NCI-H2029 treated with DMSO at 0.1 percent for 48 hours (cell line): ENCODE measurements at regions not wholly inside any gene's neighbourhood (a gene's known extent, or its start where the extent isn't known, plus 50 kb on each side); places are given as distances from the start of the nearest gene placed in this dataset.

Experiments used
- DNase-seq: peaks from one replicate; lab custom pipeline; 2025; lab: John Stamatoyannopoulos, UW

DNA sequence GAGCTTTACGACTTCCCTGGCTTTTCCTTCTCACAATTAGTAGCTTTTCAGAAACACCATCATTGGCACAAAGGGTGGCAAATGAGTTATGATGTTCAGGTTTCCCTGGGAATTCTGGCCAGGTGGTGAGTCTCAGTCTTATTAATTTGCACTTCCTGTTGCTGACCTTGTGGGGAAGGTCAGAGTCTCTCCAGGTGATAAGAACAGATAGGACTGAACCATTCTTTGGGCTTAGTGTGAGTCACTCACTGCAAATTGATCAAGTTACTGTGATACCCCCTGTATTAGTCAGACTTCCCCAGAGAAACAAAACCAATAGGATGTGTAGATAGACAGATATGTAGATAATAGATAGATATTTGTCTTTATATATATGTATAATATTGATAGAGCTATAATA is 53.8 kb upstream of the RANBP3L start:
- no peak for DNase-seq

DNA sequence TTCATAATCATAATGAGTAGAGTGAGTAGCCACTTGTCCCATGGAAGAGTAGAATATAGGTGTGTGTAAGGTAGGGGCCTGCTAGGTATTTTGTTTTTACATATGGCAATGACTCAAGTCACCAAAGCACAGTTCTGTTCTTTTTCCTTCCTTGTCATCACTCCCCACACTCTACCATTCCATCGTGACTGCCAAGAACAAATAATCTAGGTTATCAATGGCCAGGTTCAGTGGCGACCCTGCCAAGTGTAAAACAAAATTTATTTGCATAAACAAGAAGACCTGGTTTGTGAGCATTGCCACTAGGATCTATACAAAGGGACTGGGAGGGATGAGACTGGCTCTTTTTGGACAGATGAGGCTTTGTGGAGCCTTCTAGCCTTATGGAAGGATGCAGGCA is 55.2 kb upstream of the RANBP3L start:
- DNase-seq, result no peak

DNA sequence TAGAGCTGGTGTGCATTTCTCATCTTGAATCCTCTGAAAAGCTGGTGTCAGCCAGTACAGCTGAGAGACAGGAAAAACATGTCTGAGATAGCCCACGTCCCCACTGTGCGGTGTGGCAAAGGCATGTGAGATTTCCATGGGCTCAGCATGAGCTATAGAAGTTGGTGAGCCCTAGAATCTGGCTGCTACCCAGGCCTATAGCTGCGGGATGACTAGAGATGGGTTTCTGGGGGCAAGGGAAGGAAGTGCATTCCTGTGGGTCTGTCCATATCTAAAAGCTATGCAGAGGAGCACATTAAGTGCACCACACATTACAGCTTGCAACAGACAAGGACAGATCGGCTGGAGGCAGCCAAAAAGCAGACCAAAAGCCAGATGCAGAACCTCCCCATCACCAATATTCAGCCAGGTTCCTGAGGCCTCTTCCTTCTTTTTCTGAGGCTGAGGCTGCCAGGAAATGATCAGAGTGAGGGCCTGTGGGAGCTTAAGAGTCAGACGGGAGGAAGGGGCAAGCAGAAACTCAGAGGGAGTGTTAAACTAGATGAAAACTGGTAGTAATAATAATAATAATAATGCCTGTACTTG is 55.8 kb upstream of the RANBP3L start:
- DNase-seq, result no peak

DNA sequence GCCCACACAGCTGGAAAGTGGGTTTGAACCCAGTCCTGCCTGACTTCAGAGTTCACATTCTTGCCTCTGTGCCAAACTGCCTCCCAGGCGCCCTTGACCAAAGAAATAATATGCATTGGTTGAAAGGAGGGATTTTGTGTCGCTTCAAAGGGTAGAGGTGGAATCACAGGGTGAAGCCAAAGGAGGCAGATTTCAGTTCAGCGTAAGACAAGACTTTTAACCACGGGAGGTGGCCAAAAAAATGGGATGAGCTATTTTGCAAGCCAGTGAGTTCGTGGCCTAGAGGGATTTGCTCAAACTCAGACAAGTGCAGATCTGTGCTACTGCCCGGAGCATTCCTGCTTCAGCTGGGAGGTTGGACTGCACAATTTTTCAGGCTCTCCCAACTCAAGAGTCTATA is 57.6 kb upstream of the RANBP3L start:
- no peak for DNase-seq

DNA sequence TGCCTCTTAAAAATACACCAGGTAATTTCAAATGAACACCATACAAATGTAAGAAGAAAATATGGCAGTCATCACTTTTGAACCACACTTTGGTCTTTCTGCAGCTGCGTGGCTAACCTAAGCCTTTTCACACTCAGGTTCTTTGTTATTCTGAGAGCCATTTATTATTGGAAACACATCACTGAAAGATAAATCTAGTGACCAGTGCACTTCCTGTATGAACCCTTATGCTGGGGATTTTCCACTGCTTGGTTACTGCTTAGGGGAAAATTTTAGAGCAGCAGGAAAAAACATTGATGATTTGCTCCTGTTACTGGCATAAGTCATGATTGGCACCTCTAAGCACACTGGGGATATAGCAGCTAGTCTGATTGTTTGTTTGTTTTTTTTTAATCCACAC is 58.6 kb upstream of the RANBP3L start:
- DNase-seq, result no peak

DNA sequence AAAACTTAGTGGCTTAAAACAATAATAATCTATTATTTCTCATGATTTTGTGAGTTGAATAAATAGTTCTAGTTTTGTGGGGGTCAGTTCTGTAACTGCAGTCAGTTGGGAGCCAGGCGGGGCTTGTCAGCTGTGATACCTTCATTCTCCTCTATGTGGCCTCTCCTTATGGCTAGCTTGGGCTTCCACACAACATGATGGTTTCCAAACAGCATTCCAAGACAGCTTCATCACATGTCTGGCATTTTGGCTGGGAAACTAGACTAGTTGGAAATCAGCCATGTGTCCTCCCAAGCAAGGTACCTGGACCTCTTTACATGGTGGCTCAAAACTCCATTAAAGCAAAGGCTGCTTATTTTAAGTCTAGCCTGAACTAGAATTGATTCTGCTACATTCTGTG is 61.4 kb upstream of the RANBP3L start:
- DNase-seq, result no peak

DNA sequence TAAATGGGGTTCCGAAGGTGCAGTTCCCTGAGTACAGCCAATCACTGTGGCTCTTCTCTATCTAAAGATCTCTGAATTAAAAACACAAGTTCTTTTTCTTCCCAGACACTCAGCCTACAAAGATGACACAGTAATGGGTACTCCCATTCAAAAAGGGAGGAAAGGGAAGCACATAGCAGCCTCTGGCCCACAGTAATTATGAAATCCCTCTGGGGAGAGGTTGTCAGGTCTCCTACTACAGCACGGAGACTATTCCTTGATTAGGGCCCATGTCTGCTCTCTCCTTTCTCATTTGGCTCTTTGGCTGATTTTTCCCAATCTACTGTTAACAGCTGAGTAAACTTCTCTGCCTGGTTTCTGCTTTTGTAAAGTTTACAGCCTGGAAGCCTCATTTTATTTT is 62.0 kb upstream of the RANBP3L start:
- no peak for DNase-seq

DNA sequence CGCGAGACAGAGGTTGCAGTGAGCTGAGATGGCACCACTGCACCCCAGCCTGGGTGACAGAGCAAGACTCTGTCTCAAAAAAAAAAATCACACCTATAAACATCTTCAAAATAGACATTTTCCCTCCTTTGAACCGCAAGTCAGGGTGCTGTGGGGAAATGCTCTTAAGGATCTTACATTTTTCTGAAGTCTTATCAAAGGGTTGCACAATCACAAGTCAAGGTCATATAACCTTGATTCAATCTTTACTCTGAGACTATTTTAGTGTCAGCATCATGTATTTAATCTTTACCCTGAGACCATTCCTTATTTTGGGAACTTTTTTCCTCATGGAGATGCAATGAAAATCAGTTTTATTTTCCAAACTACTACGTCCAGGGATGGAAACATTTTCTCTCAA is 62.8 kb upstream of the RANBP3L start:
- DNase-seq, result no peak

DNA sequence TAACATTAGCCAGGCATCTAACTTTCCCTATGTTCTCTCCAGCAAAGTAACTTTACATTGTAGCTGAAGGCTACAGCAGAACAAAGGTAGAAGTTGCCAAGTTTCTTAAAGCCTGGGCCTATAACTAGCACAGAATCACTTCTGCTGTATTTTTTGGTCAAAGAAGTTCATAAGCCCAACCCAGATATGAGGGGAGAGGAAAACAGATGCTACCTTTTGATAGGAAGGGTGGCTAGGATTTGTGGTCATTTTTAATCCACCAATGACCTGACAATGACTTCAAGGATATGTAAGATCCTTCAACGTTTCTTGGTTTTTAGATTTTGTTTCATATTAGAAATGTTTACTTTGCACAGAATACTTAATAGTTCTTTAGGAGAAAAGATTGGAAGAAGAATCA is 64.2 kb upstream of the RANBP3L start:
- DNase-seq, result no peak

DNA sequence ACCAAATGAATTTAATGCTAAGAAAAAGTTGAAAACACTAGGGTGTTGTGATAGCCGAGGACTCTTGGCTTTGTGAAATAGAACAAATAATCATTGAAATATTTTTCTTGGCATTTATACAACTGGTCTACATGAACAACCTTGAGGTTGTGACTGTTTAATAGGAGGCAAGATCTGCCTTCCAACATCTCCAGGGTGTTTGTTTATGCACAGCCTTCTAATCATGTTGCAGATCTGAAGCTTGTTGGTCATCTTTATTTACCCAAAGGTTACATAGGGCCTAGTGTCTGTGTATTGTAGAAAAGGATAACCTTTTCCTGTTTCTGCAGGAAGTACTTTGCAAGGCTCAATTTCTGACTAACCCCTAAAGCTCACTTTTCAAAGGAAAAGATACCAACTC is 65.2 kb upstream of the RANBP3L start:
- no peak for DNase-seq

DNA sequence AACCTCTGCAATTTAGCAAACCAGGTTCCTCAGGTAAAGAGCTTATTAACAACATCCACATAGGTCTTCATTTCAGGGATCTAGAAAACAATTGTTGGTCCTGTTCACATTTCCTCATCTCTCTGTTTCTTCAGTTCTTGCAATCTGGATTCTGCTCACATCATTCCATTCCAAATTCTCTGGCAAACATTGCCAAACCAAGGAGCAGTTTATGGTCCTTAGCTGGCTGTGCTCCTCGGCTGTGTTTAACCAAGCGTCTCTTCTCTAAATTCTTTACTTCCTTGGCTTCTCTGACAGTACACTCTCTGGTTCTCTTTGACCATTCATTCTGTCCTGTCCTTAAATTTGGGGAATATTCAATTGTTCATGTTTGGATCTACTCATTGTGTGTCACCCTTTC is 65.8 kb upstream of the RANBP3L start:
- no peak for DNase-seq

DNA sequence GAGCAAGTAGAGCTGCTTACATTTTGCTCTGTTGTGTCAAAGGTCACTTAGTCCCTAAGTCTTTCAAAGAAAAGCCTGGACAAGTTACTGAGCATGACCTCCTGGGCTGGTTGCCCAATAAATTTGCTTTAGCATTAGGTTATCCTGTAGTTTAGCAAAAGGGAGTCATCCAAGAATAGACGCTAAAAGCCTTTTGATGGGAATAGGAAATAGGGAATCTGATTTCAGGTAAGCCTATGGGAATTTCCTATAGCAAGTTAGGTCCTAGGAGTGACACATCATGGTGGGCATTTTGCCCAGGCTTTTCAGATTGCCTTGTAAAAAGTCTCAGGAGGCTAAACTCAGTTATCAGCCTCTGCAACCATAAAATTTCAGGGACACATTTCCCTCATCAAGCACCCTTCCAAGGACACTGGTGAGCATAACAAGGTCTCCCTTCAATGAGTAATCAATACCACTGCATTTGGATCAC is 67.6 kb upstream of the RANBP3L start:
- DNase-seq, result no peak

DNA sequence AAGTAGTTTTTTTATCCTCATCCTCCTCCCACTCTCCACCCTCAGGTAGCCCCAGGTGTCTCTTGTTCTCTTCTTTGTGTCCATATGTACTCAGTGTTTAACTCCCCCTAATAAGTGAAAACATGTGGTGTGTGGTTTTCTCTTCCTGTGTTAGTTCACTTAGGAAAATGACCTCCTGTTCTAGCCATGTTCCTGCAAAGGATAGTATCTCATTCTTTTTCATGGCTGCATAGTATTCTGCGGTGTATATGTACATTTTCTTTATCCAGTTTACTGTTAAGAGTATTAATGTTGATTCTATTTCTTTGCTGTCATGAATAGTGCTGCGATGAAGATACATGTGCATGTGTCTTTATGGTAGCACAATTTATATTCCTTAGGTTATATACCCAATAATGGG is 68.4 kb upstream of the RANBP3L start:
- no peak for DNase-seq

DNA sequence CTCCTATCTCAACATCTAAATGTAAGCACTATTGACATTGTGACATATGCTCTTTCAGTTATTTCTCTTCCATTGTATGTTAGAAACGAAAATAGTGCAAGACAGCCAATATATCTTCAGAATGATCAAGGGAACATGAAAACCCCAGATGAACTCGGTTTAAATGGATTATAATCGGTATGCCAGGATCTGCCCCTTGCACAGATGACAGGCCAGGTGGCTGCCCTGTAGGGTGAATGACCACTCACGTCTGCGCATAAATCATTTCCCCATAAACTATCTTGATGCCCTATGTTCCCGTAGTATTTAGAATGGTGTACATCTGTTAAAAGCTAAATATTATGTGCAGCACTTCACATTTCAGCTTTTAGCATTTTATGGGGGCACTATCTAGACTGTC is 69.7 kb upstream of the RANBP3L start:
- no peak for DNase-seq

DNA sequence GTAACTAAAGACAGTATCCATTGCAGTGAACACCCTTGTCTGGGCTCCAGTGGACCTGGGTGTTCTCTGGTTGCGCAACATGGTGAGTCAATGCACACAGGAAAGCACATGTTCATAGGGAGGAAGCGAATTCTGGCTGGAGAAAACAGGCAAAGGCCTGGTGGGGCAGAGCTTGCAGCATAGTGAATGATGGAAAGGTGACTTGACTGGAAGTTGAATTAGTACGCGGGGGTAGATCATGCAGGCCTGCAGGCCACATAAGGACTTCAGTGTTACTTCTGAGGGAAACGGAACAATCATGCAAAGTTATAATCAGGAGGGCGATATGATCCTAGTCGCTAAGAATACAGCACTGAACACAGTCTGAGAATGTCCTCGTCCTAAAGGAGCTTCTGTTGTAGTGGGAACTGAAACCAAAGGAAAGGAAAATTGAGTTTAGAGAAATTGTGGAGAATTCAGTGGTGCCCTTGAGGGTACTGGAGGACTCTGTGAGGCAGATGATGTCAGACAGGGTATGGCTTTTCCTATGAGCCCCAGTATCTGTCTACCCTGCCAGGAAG is 71.9 kb upstream of the RANBP3L start:
- DNase-seq, result no peak

DNA sequence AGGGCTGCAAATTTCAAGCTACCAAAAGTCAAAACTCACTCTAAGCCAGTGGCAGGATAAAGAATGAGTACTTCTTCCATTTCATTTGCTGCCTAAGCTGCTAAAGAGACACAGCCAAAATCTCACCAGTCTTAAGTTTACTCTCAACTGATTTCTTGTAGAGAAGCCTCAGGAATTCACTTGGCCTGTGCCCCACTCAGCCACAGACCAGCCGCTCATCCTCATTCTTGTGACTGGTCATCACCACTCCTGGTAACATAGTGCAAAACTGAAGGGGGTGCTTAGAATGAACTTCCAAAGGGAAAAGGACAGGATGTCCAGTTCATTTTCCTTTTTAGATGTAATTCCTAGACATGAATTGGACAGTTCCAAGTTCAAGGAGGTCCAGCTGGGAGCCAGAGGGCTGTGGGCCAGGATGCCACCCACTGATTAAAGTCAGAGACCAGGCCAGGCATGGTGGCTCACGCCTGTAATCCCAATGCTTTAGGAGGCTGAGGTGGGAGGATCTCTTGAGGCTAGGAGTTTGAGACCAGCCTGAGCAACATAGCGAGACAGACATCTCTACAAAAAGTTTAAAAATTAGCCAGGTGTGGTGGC is 72.7 kb upstream of the RANBP3L start:
- no peak for DNase-seq

DNA sequence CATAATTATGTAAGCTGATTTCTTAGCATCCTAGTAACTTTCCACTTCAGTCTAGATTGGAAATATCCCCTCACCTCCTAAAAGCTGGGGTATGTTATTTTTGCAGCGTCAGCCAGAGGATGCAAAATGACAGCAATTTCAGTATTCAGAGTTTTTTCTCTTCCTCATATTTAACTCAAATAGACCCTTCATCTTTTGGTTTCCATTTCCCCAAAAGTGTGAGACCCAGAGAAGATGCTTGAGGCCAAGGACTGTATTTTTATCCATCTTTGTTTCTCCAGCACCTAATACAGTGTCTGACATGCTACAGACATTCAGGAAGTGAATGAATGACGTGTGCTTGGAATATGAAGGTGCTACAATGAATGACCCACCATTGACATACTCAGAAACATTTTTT is 75.5 kb upstream of the RANBP3L start:
- DNase-seq, result no peak

DNA sequence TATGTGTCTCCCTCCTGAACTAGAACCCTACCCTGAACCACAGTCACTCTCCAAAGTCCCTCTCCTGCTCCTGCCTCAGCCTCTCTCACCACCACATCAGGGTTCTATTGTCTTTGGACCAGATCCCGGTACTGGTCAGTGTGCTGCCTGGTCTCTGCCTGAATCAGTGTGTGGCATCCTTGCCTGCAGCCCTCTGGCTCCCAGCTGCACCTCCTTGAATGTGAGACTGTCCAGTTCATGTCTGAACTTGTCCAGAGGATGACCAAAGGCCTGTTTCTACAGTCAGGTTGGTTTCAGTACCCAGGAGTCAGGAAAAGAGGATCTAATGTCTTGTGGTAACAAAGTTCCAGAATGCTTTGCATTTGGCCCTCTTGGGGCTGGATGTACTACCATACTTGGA is 76.8 kb upstream of the RANBP3L start:
- no peak for DNase-seq

DNA sequence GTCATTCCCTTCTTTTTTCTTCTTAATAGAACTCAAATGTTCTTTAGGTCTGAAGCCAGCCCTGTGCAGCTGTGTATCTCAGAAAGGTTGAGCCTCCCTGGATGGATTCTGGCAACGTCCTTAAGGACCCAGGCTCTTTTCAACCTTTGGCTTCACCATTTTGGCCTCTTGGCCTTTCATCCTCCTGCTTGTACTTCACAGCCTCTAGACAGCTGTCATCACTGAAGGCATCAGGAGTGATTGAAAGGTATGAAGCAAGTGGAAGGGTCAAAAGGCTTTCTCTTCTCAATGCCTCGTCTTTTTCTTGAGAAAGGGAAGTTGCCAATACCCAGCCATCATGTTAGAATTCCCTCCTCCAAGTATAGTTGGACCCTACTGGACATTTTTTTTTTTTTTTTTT is 81.2 kb upstream of the RANBP3L start:
- DNase-seq, result no peak

DNA sequence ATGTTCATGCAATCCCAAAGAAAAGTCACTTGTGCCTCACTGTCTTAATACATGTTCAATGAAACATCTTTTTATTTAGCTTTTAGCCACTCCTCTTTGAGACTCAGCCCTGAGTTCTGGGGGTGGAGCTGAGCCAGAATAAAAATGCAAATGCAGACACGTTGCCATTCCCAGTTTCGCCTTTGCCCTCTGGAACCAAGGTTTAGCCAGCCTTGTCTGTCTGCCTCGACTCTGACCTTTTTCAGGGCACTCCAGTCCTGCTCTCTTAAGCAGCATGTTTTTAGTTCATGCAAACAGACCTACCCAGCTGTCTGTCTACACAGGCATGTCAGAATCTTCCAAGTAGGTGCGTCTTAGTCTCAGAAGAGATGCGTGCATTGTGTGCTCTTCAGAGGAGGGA is 82.2 kb upstream of the RANBP3L start:
- DNase-seq, result no peak

DNA sequence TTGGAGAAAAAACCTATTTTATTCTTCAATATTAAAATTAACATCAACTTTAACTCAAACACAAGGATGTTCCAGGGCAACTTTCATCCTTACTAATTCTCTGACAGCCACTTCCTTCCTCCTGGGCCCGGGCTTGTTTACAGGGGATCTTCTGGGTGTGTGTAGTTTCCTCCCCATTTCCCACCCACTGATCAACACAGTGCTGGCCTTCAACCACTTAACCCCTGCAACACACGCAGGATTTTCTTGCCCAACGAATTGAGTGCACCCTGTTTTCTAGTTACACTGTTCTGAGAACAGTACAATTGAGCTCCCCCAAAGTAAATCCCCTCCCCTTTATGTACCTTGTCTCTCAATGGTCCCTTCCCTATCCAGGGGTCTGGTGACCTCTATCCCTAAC is 83.1 kb upstream of the RANBP3L start:
- DNase-seq, result no peak

DNA sequence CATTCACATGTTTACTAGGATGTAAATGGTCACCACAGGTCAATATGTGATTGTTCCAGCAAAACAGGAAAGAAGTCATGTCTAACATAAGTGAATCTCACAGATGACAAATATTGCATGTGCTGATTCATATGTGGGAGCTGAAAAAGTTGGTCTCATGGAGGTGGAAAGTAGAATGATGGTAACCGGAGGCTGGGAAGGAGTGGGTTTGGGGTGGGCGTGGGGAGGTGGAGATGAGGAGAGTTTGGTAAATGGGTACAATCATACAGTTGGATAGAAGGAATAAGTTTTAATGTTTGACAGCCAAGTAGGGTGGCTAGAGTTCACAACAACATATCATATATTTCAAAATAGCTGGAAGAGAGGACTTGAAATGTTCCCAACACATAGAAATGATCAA is 83.8 kb upstream of the RANBP3L start:
- DNase-seq, result no peak

DNA sequence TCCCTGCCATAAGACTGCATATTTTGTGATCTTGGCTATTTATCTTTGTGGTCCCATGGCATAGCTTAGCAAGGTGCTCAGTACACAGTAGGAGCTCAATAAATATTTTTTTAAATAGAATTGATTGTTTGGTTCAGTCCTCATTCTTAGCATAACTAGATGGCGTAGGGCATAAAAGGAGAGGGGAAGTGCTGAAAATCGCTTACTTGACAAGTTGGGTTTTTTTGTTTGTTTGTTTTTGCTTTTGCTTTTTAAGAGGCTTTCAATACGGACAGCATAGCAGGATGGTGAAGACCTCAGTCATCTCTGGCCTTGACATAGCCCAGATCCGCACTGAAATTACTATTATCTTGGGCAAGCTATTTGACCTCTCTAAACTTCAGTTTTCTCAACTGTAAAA is 86.6 kb upstream of the RANBP3L start:
- DNase-seq, result no peak

DNA sequence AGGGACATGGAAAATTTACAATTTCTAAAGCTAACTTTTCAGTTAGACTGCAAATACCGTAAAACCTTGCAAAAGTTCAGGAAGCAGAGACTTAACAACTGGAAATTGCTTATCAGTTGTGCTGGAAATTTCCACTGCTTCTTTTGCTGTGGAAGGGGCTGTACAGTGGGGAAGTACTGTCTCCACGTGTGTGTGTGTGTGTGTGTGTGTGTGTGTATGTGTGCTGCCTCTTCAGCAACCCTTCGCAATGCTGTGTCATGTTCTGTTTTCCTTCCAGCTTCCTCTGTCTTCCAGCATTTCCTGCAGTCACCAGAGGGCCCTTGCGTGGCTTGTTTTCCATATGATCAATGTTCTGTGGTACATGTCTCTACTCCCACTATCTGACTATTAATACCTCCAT is 87.5 kb upstream of the RANBP3L start:
- no peak for DNase-seq
